ENCODE measurements at regions not wholly inside any gene's neighbourhood (a gene's known extent, or its start where the extent isn't known, plus 50 kb on each side); places are given as distances from the start of the nearest gene placed in this dataset.
"Not testable (repeated sequence)": the region's sequence is repeated elsewhere in the genome, so short reads cannot be mapped to it uniquely, and the experiment has no call there.

- BruUV-seq (replicated peaks): no TSS peak
- WGBS (ENCODE audit: low lambda C conversion rate): 45% methylated on average over 3 of the region's 3 CpGs
- TF ChIP-seq, protein P1, sequence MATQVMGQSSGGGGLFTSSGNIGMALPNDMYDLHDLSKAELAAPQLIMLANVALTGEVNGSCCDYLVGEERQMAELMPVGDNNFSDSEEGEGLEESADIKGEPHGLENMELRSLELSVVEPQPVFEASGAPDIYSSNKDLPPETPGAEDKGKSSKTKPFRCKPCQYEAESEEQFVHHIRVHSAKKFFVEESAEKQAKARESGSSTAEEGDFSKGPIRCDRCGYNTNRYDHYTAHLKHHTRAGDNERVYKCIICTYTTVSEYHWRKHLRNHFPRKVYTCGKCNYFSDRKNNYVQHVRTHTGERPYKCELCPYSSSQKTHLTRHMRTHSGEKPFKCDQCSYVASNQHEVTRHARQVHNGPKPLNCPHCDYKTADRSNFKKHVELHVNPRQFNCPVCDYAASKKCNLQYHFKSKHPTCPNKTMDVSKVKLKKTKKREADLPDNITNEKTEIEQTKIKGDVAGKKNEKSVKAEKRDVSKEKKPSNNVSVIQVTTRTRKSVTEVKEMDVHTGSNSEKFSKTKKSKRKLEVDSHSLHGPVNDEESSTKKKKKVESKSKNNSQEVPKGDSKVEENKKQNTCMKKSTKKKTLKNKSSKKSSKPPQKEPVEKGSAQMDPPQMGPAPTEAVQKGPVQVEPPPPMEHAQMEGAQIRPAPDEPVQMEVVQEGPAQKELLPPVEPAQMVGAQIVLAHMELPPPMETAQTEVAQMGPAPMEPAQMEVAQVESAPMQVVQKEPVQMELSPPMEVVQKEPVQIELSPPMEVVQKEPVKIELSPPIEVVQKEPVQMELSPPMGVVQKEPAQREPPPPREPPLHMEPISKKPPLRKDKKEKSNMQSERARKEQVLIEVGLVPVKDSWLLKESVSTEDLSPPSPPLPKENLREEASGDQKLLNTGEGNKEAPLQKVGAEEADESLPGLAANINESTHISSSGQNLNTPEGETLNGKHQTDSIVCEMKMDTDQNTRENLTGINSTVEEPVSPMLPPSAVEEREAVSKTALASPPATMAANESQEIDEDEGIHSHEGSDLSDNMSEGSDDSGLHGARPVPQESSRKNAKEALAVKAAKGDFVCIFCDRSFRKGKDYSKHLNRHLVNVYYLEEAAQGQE (IDR thresholded peaks at IDR 0.05; ENCODE audit: borderline replicate concordance in 1 of 2, low read depth in 1 of 2, low read length in 2 of 2): peak in 1 of 2 experiments; percentile 70; a peak in 1 of 4 replicates
- no peak for TF ChIP-seq ZNF672 (CRISPR knock-in tag; IDR thresholded peaks at IDR 0.05)
- FAIRE-seq: no peak
- Histone ChIP-seq H3K79me2 (ENCODE audit: insufficient read depth, low read length) (no peaks in the 10 kb centered on the region), H4K20me1 (ENCODE audit: insufficient read depth, low read length) (no peaks in the 10 kb centered on the region), H3K27me3 (ENCODE audit: control insufficient read depth in 1 of 2, insufficient read depth in 2 of 2, low read length in 2 of 2) (no peaks in the 10 kb centered on the region), H3K27ac (ENCODE audit: extremely low read length, insufficient read depth, low read length) (no peak overlapping the region), H3K36me3 (replicated peaks in 1 of 2; ENCODE audit: control insufficient read depth in 1 of 2, insufficient read depth in 2 of 2, low read length in 2 of 2) (no peaks in the 10 kb centered on the region), H3K4me2 (ENCODE audit: low read depth, low read length) (no peak overlapping the region), H3K4me3 (replicated peaks in 1 of 3; ENCODE audit: insufficient read depth in 1 of 3, low read depth in 2 of 3, low read length in 3 of 3) (no peak overlapping the region), H3K9ac (ENCODE audit: insufficient read depth, low read depth, low read length) (no peak overlapping the region), H3K9me3 (ENCODE audit: low read length) (peaks cover 11% of the 10 kb centered on the region), H3K4me1 (ENCODE audit: insufficient read depth, low read length) (no peaks in the 10 kb centered on the region), H2AFZ (ENCODE audit: low read length) (no peak overlapping the region)
- no peak for ATAC-seq
- no peak for DNase-seq (ENCODE audit: low spot score)
- in situ Hi-C loops (cut with HindIII; ENCODE audit: extremely low pct_ligation_motif_present, low pct_unique_long_range_greater_than_20kb) (no loop called here), intact Hi-C loops (cut with micrococcal nuclease; ENCODE audit: unreplicated experiment) (no loop called here)
- POLR2A ChIA-PET: no interaction called here
- CTCF ChIA-PET (ENCODE audit: low intra/inter-chr PET ratio, low total read pairs): no interaction called here
These were observed 440.6 kb upstream of the IZUMO3 start for GRCh38 chr9:24986331-24986730.

- DNase-seq (ENCODE audit: low spot score); POLR2A ChIA-PET; H3K4me3 ChIP-seq (replicated peaks in 1 of 3; ENCODE audit: insufficient read depth in 1 of 3, low read depth in 2 of 3, low read length in 3 of 3); H2AFZ ChIP-seq (ENCODE audit: low read length); H3K79me2 ChIP-seq (ENCODE audit: insufficient read depth, low read length); FAIRE-seq; intact Hi-C loops (cut with micrococcal nuclease; ENCODE audit: unreplicated experiment); H4K20me1 ChIP-seq (ENCODE audit: insufficient read depth, low read length); H3K9ac ChIP-seq (ENCODE audit: insufficient read depth, low read depth, low read length); H3K4me2 ChIP-seq (ENCODE audit: low read depth, low read length); H3K27me3 ChIP-seq (ENCODE audit: control insufficient read depth in 1 of 2, insufficient read depth in 2 of 2, low read length in 2 of 2); H3K4me1 ChIP-seq (ENCODE audit: insufficient read depth, low read length); H3K36me3 ChIP-seq (replicated peaks in 1 of 2; ENCODE audit: control insufficient read depth in 1 of 2, insufficient read depth in 2 of 2, low read length in 2 of 2); ATAC-seq; BruUV-seq (replicated peaks); CTCF ChIA-PET (ENCODE audit: low intra/inter-chr PET ratio, low total read pairs); H3K27ac ChIP-seq (ENCODE audit: extremely low read length, insufficient read depth, low read length); in situ Hi-C loops (cut with HindIII; ENCODE audit: extremely low pct_ligation_motif_present, low pct_unique_long_range_greater_than_20kb): not testable (repeated sequence)
- WGBS (ENCODE audit: low lambda C conversion rate): 68% methylated on average over 8 of the region's 8 CpGs
- peaks cover 20% of the 10 kb centered on the region for H3K9me3 ChIP-seq (ENCODE audit: low read length)
These were observed 425.1 kb upstream of the IZUMO3 start for GRCh38 chr9:24970780-24971179.

Data from HepG2 (cell line).